HG02678 (cell line): ENCODE measurements at regions not wholly inside any gene's neighbourhood (a gene's known extent, or its start where the extent isn't known, plus 50 kb on each side); places are given as distances from the start of the nearest gene placed in this dataset.
A peak's percentile ranks its signal among the peaks of the same experiment; 100 is the strongest.

Source experiments
- ATAC-seq: cut with Tn5 transposase; IDR thresholded peaks from one replicate; pipeline ENCODE4 v1.9.1; 2021; ENCODE audit warnings: mild to moderate bottlenecking, moderate library complexity; ENCODE audit not compliant: unreplicated experiment

DNA sequence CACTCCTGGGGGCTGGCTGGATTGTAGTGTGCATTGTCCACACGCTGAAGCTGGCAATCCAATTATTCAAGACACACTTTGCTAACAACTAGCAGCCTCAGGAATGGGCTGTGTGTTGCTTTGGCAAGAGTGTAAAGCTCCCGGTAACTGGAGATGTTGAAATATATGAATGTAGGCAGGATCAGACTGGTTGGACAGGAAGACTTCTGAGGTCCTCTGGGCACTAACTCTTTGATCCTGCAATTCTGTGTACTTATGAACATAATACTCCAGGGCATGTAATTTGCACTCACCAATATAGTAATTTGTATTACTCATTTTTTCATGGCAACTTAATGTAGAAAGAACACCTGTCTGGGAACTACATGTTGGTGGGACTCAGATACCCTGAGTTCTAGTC lies 106.7 kb upstream of the SLC28A3 start:
- ATAC-seq: no peak

DNA sequence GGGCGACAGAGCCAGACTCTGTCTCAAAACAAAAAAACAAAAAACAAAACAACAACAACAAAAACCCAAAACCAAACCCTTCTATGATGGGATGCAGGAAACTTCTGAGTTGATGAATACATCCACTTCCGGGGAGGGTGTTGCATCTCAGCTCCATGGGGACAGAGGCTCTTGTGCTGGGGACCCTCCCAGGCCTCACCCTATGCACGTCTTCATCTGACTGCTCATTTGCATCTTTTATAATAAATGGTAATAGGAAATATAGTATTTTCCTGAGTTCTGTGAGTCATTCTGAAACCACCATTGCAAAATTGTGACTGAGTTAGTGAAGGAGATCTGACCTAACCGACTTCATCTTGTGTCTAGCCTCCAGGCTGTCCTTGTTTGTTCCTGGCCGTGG lies 109.5 kb upstream of the SLC28A3 start:
- ATAC-seq: no peak

- ATAC-seq: no peak
Observed at GRCh38 chr9:84456527-84456926, 116.0 kb upstream of the SLC28A3 start.

- no peak for ATAC-seq
Observed at GRCh38 chr9:84460695-84461094, 120.1 kb upstream of the SLC28A3 start.

DNA sequence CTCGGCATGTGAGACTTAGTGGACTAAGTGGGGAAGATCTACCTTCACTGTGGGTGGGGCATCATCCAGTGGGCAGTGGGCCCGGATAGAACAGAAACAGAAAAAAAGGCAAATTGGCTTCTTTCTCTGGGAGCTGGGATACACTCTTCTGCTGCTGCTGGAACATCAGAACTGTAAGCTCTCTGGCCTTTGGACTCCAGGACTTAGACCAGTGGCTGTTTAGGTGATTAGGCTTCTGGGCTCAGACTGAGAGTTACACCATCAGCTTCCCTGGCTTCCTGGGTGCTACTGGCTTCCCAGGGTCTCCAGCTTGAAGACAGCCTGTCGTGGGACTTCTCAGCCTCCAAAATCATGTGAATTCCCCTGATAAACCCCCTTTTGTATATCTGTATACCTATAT lies 122.7 kb upstream of the SLC28A3 start:
- no peak for ATAC-seq

- no peak for ATAC-seq
Observed at GRCh38 chr9:84466580-84467285, 126.2 kb upstream of the SLC28A3 start.

- no peak for ATAC-seq
Observed at GRCh38 chr9:84471816-84472215, 131.3 kb upstream of the SLC28A3 start.

GRCh38 chr9:84478996-84479395 lies 138.4 kb upstream of the SLC28A3 start:
- no peak for ATAC-seq

- ATAC-seq: no peak
Observed at GRCh38 chr9:84480071-84480470, 139.5 kb upstream of the SLC28A3 start.

DNA sequence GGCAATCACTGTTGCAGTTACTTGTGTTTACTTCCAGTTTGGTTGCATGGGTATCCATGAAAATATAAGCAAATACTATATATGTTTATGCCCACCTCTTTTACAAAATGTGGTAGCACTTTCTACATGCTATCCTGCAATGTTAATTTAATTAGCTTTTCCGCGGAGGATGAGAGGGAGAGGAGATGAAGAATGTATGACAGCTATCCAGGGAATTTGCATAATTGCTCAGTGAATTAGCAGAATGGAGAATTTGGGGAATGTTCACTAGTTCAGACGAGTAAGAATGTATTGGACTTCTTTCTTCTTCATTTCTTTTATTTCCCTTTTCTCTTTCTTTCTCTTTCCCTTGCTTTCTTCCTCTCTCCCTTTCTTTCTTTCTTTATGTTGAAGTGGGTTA lies 140.7 kb upstream of the SLC28A3 start:
- no peak for ATAC-seq

DNA sequence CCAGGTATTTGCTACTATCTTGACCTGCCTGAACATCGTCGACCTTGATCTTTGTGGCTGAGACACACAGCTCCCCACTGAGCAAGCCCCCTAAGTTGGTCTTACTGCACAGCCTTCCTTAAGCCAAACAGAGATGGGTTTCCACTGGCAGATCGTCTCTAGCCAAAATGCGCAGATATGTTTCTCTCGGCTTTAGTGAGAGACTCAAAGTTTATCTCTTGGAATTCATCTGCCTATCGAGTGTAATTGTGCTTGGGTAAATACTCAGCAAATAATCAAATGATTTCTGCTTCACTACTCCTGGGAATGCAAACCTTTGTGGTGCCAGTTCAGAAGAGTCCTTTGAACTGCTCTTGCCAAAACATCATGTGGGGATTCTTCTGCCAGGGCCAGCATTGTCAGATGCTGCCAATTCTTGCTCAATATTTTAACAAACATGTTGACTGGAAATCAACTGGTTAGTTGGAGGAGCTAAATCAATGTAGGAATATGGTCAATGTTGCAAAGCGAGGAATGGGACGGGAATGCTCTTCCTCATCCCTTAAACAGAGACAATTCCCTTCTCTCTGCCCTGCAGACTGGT lies 141.2 kb upstream of the SLC28A3 start:
- no peak for ATAC-seq

GRCh38 chr9:84482607-84483006 lies 142.0 kb upstream of the SLC28A3 start:
- no peak for ATAC-seq

- ATAC-seq: no peak
Observed at GRCh38 chr9:84484172-84484571, 143.6 kb upstream of the SLC28A3 start.

DNA sequence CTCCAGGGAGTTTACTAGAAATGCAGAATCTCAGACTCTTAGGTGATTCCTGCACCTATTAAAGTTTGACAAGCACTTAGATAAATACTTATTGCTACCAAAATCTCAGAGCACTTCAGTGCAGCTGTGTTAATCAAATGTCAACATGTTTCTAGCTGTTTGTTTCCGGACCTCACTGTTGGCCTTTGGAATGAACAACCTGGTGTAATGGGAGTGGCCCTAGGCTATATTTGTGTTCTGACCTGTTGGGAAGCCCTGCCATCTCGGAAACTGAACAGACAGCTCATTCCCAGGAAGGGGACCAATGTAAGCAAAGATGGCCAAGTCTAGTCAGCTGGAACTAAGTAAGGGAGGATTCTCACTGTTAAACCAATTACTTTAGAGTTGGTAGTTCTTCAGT lies 145.0 kb upstream of the SLC28A3 start:
- ATAC-seq: no peak

GRCh38 chr9:84486663-84487062 lies 146.1 kb upstream of the SLC28A3 start:
- no peak for ATAC-seq

DNA sequence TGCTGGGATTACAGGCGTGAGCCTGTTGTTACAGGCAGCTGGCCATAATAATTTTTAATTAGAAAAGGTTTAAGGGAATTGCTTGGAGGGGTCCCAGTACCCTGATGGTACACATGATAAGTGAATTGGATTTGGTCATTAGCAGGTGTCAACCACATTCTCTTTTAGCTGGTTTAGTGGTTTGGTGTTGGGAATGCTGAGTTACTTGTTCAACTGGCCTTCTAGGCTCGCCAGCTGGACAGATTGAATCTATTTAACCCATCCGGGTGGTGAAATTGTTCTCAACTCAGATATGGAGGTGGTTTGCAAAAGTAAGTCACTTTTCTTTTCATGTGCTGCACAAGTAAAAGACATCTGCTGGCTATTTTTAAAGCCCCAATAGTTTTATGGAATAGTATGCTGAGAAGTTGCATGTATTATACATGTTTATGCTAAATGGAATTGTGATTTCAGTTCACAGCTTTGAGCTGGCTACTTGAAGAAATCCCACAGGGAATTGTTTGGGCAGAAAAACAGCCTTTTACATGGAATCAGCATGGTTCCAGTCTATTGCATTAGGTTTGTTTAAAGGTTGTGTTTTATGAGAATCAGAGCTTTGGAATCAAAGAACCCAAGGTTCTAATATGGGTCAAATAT lies 149.8 kb upstream of the SLC28A3 start:
- ATAC-seq: no peak

DNA sequence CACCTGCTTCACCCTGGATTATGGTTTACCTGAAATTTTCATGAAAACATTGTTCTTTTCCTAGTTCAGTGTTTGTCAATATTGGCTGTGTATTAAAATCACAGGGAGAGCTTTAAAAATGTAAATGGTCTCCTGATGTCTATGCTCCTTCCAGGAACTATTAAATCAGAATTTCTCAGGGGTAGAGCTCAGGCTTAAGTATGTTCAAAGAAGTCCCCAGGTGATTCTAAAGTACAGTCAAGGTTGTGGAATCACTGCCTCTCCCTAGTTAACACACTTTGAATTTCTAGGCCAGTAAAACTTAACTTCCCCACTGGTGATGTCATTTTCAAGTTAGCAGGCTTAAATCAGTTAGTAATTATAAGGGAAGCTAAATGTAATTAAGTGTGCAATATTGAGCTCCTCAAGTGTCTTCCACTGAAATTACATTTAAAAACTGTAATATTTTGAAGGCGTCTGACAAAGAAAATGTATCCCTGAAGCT lies 150.3 kb upstream of the SLC28A3 start:
- no peak for ATAC-seq

DNA sequence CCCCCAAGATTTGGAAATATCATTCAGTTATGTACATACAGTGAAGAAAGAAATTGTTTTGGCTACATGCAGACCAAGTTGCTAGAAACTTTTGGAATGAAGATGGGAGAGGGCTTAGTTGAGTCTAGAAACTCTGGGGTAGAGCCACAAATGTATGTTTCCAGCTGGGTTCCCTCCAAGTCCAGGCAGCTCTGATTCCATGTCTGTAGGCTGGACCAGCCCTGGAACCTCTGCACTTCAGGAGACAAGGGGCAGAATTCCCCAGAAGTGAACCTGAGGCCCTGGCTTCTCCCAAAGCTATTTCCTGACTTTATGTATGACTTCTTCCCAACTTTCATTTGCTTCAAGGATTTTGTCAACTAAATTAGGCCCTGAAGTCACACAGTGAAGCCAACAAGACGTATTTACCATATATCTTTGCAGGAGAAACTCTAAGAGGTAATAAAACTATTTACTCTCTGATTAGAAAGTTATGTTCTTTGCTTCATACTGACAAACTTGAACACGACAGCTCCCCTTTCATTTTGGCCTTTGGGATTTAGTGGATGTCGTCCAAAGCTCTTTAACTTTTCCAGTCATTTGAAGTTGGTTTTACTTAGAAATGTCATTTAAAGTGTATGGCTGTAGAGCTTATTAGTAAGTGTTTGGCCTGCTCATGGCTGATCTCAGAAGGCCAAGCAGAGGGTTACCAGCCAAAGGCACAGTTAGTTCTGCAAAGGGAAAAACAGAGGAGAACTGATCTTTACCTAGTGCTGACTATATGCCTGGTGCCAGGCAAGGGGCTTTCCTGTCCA lies 152.0 kb upstream of the SLC28A3 start:
- ATAC-seq: no peak

- no peak for ATAC-seq
Observed at GRCh38 chr9:84493284-84493947, 152.9 kb upstream of the SLC28A3 start.

- ATAC-seq: peak; percentile 93
Observed at GRCh38 chr9:84499969-84500582, 159.5 kb upstream of the SLC28A3 start.

- ATAC-seq: no peak
Observed at GRCh38 chr9:84500826-84501225, 160.3 kb upstream of the SLC28A3 start.
